Trophoblast cell (in vitro differentiated cells and primary cell): ENCODE measurements at regions not wholly inside any gene's neighbourhood (a gene's known extent, or its start where the extent isn't known, plus 50 kb on each side); places are given as distances from the start of the nearest gene placed in this dataset.

Experiments used
- DNase-seq, 2 donors: peaks; one replicate each; pipeline ENCODE4 v3.0.0-alpha.2; 2016
- H2AFZ ChIP-seq: 2 replicates; pipeline ENCODE4 v1.6.1; 2013; ENCODE audit warnings: low read length, moderate library complexity, mild to moderate bottlenecking; ENCODE audit not compliant: insufficient read depth, poor library complexity
- H2AK5ac ChIP-seq: 2 replicates; pipeline ENCODE4 v1.6.1; 2013; ENCODE audit warnings: mild to moderate bottlenecking, low read length
- H2BK120ac ChIP-seq: 2 replicates; pipeline ENCODE4 v1.6.1; 2013; ENCODE audit warnings: low read length, mild to moderate bottlenecking, moderate library complexity; ENCODE audit not compliant: insufficient read depth, poor library complexity
- H2BK12ac ChIP-seq: 2 replicates; pipeline ENCODE4 v1.6.1; 2013; ENCODE audit warnings: mild to moderate bottlenecking, low read length, moderate library complexity
- H2BK5ac ChIP-seq: 2 replicates; pipeline ENCODE4 v1.6.1; 2013; ENCODE audit warnings: low read length, low read depth, moderate library complexity, mild to moderate bottlenecking; ENCODE audit not compliant: poor library complexity
- H3K14ac ChIP-seq: 2 replicates; pipeline ENCODE4 v1.6.1; 2013; ENCODE audit warnings: mild to moderate bottlenecking, low read length
- H3K18ac ChIP-seq: 2 replicates; pipeline ENCODE4 v1.6.1; 2013; ENCODE audit warnings: mild to moderate bottlenecking, low read length
- H3K23ac ChIP-seq: 2 replicates; pipeline ENCODE4 v1.6.1; 2013; ENCODE audit warnings: low read length
- H3K27ac ChIP-seq: 2 replicates; pipeline ENCODE4 v1.5.1; 2013; ENCODE audit warnings: low read depth, mild to moderate bottlenecking, inconsistent platforms, low read length, moderate library complexity
- H3K27me3 ChIP-seq: 2 replicates; pipeline ENCODE4 v1.6.1; 2013; ENCODE audit warnings: inconsistent platforms, mild to moderate bottlenecking, low read length, moderate library complexity; ENCODE audit not compliant: insufficient read depth
- H3K36me3 ChIP-seq, 2 experiments: 1 replicate in 1 of 2; 2 replicates in 1 of 2; pipeline ENCODE4 v1.6.1; 2013; ENCODE audit warnings: low read length in 2 of 2, mild to moderate bottlenecking in 2 of 2, moderate library complexity in 1 of 2; ENCODE audit not compliant: insufficient read depth in 2 of 2, control insufficient read depth in 1 of 2
- H3K4ac ChIP-seq: 2 replicates; pipeline ENCODE4 v1.6.1; 2013; ENCODE audit warnings: low read depth, mild to moderate bottlenecking, low read length, moderate library complexity
- H3K4me1 ChIP-seq, 2 experiments: 1 replicate in 1 of 2; 2 replicates in 1 of 2; pipeline ENCODE4 v1.6.1; 2013; ENCODE audit warnings: low read length in 2 of 2, mild to moderate bottlenecking in 2 of 2, moderate library complexity in 1 of 2; ENCODE audit not compliant: insufficient read depth in 2 of 2, control insufficient read depth in 1 of 2
- H3K4me2 ChIP-seq: 2 replicates; pipeline ENCODE4 v1.6.1; 2013; ENCODE audit warnings: inconsistent platforms, mild to moderate bottlenecking, low read length, moderate library complexity
- H3K4me3 ChIP-seq: 2 replicates; pipeline ENCODE4 v1.5.1; 2013; ENCODE audit warnings: mild to moderate bottlenecking, low read depth, low read length, inconsistent platforms
- H3K79me1 ChIP-seq: one replicate; pipeline ENCODE4 v1.6.1; 2013; ENCODE audit warnings: low read length
- H3K79me2 ChIP-seq: 2 replicates; pipeline ENCODE4 v1.6.1; 2013; ENCODE audit warnings: low read length, mild to moderate bottlenecking; ENCODE audit not compliant: control insufficient read depth, insufficient read depth, poor library complexity
- H3K9ac ChIP-seq: 2 replicates; pipeline ENCODE4 v1.6.1; 2013; ENCODE audit warnings: mild to moderate bottlenecking, low read length
- H3K9me3 ChIP-seq: 2 replicates; pipeline ENCODE4 v1.6.1; 2013; ENCODE audit warnings: low read depth, mild to moderate bottlenecking, control low read depth, inconsistent platforms, low read length; ENCODE audit not compliant: insufficient read depth
- H4K12ac ChIP-seq: 2 replicates; pipeline ENCODE4 v1.6.1; 2013; ENCODE audit warnings: low read depth, mild to moderate bottlenecking, low read length, moderate library complexity
- H4K8ac ChIP-seq: 2 replicates; pipeline ENCODE4 v1.6.1; 2013; ENCODE audit warnings: low read depth, mild to moderate bottlenecking, low read length, moderate library complexity
- H4K91ac ChIP-seq: one replicate; pipeline ENCODE4 v1.6.1; 2013; ENCODE audit warnings: low read depth, mild to moderate bottlenecking, low read length, moderate library complexity
- WGBS: extraction: QIAGEN DNeasy Blood & Tissue Kit; methylation state at CpG from one replicate; pipeline ENCODE4 v1.1.7; 2013; ENCODE audit warnings: missing lambda C conversion rate; ENCODE audit not compliant: insufficient read length, insufficient coverage; ENCODE audit errors: extremely low coverage; 5-methylcytosine and 5-hydroxymethylcytosine counted together

DNA sequence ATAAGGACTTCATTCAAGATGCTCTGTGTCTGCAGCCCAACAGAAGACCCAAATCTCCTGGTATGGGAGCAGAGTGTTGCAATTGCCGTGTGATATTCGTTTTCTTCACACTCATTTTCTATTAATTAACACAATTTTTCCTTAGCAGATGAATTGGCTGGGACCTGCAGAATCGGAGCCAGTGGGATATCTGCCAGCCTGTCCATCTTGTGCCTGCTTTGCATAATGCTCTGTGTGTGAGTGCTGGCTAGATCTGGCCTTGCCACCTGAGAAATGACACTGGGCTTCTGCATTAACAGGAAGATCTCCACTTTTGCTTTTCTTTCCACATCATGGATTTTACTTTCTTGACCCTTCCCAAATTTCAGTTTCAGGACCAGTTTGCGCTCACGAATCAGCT lies 70.4 kb upstream of the GPR158 start:
- H3K27ac ChIP-seq: no peak overlapping the region
- no peaks in the 10 kb centered on the region for H3K79me2 ChIP-seq
- H3K79me1 ChIP-seq: no peaks in the 10 kb centered on the region
- no peak overlapping the region for H4K91ac ChIP-seq
- no CpG with 5 or more reads among the region's 5 CpGs for WGBS
- no peak overlapping the region for H4K8ac ChIP-seq
- no peak overlapping the region for H2AK5ac ChIP-seq
- H3K23ac ChIP-seq: no peak overlapping the region
- H3K18ac ChIP-seq: no peak overlapping the region
- no peak overlapping the region for H3K4me2 ChIP-seq
- H2BK120ac ChIP-seq: no peak overlapping the region
- H2BK12ac ChIP-seq: no peak overlapping the region
- no peaks in the 10 kb centered on the region for H3K9me3 ChIP-seq
- H3K14ac ChIP-seq: no peak overlapping the region
- no peak overlapping the region for H2BK5ac ChIP-seq
- DNase-seq: no peak
- no peaks in the 10 kb centered on the region for H3K27me3 ChIP-seq
- H3K9ac ChIP-seq: no peak overlapping the region
- no peaks in the 10 kb centered on the region for H3K36me3 ChIP-seq
- H4K12ac ChIP-seq: no peak overlapping the region
- H2AFZ ChIP-seq: no peak overlapping the region
- H3K4me1 ChIP-seq: peaks cover 3 to 6% of the 10 kb centered on the region in 2 experiments
- H3K4ac ChIP-seq: no peak overlapping the region
- no peak overlapping the region for H3K4me3 ChIP-seq

DNA sequence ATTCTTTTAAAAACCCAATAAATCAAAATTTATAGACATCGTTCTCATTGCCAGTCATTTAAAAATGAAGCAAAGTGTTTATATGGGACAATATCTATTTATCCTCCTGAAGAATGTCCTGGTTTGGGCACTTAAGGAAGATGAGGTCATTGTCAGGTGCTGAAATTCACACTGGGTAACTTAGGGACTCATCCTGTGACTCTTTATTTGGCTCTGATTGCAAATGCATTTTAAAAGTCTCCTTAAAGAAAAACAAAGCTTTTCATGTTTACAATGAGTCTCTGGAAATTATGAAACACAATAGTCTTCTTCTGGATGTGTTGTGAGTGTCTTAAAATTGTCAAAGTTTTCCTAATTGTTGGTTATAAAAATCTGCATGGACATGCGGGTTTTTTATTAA lies 69.5 kb upstream of the GPR158 start:
- H4K12ac ChIP-seq: no peak overlapping the region
- no peak overlapping the region for H3K27ac ChIP-seq
- no peak overlapping the region for H4K91ac ChIP-seq
- no peak overlapping the region for H2AK5ac ChIP-seq
- H4K8ac ChIP-seq: no peak overlapping the region
- H2AFZ ChIP-seq: no peak overlapping the region
- H3K4ac ChIP-seq: no peak overlapping the region
- H3K9me3 ChIP-seq: no peaks in the 10 kb centered on the region
- H3K4me3 ChIP-seq: no peak overlapping the region
- H3K23ac ChIP-seq: no peak overlapping the region
- H2BK12ac ChIP-seq: no peak overlapping the region
- H3K18ac ChIP-seq: no peak overlapping the region
- DNase-seq: no peak
- WGBS: no CpG with 5 or more reads among the region's 2 CpGs
- no peaks in the 10 kb centered on the region for H3K27me3 ChIP-seq
- no peak overlapping the region for H3K4me2 ChIP-seq
- no peaks in the 10 kb centered on the region for H3K79me1 ChIP-seq
- no peak overlapping the region for H3K14ac ChIP-seq
- H2BK120ac ChIP-seq: no peak overlapping the region
- H3K4me1 ChIP-seq: peaks cover 3 to 6% of the 10 kb centered on the region in 2 experiments
- no peak overlapping the region for H3K9ac ChIP-seq
- no peak overlapping the region for H2BK5ac ChIP-seq
- H3K36me3 ChIP-seq: no peaks in the 10 kb centered on the region
- no peaks in the 10 kb centered on the region for H3K79me2 ChIP-seq

DNA sequence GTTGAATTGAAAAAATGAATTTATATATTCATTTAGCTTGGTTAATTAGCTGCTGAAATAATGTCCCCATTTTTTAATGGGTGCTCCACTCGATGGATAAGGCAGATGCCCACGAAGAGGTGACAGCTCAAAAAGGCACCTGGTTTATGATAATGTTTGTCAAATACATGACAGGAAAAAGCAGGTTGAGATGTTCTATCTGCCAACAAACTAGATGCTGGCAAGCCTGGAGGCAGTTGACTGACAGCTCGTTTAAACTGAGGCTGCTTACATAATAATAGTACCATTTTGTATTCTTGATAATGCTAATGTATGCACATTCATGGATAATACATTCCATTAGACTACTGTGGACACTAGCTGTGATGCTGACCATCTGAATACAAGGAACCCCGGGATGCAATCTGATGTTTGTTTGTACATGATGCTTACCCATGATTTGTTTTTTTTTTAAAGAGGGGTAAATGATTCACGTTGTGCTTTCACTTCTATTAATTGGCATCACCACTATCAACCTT lies 69.0 kb upstream of the GPR158 start:
- no peak for DNase-seq
- H2AK5ac ChIP-seq: no peak overlapping the region
- no peak overlapping the region for H3K9ac ChIP-seq
- no peaks in the 10 kb centered on the region for H3K9me3 ChIP-seq
- H4K12ac ChIP-seq: no peak overlapping the region
- no peak overlapping the region for H3K4me2 ChIP-seq
- no peak overlapping the region for H3K23ac ChIP-seq
- H2AFZ ChIP-seq: no peak overlapping the region
- no peak overlapping the region for H3K27ac ChIP-seq
- no peaks in the 10 kb centered on the region for H3K79me2 ChIP-seq
- WGBS: no CpG with 5 or more reads among the region's 5 CpGs
- H3K79me1 ChIP-seq: no peaks in the 10 kb centered on the region
- H3K4me3 ChIP-seq: no peak overlapping the region
- no peak overlapping the region for H3K18ac ChIP-seq
- peaks cover 3 to 6% of the 10 kb centered on the region in 2 experiments for H3K4me1 ChIP-seq
- H3K4ac ChIP-seq: no peak overlapping the region
- no peaks in the 10 kb centered on the region for H3K27me3 ChIP-seq
- no peak overlapping the region for H4K91ac ChIP-seq
- H2BK12ac ChIP-seq: no peak overlapping the region
- H3K36me3 ChIP-seq: no peaks in the 10 kb centered on the region
- no peak overlapping the region for H3K14ac ChIP-seq
- no peak overlapping the region for H4K8ac ChIP-seq
- no peak overlapping the region for H2BK5ac ChIP-seq
- no peak overlapping the region for H2BK120ac ChIP-seq

DNA sequence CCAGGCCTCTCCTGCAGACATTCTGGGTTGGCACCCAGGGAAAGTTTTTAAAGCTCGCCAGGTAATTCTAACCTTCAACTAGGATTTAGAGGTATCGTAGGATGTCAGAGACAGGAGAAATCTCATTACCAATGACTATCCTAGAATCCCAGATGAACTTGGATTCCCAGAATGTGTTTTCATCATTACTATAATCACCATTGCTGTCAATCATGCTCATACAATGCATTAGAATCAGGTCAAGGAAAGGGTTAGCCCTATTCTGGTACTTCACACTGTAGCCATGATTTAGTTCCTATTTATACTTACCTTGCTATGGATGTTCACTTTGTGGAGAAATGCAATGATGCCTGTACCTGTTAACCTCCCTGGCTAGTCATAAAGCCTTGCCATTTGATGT lies 67.0 kb upstream of the GPR158 start:
- H2AFZ ChIP-seq: no peak overlapping the region
- no CpG with 5 or more reads among the region's 2 CpGs for WGBS
- no peaks in the 10 kb centered on the region for H3K79me2 ChIP-seq
- H4K91ac ChIP-seq: no peak overlapping the region
- no peak overlapping the region for H2BK120ac ChIP-seq
- no peaks in the 10 kb centered on the region for H3K79me1 ChIP-seq
- no peak overlapping the region for H4K12ac ChIP-seq
- H4K8ac ChIP-seq: no peak overlapping the region
- no peak for DNase-seq
- no peaks in the 10 kb centered on the region for H3K27me3 ChIP-seq
- H3K4me2 ChIP-seq: no peak overlapping the region
- H3K4me3 ChIP-seq: no peak overlapping the region
- H3K14ac ChIP-seq: no peak overlapping the region
- H3K36me3 ChIP-seq: no peaks in the 10 kb centered on the region
- H3K9me3 ChIP-seq: no peaks in the 10 kb centered on the region
- H3K4ac ChIP-seq: no peak overlapping the region
- H3K18ac ChIP-seq: no peak overlapping the region
- no peaks in the 10 kb centered on the region for H3K4me1 ChIP-seq
- no peak overlapping the region for H3K27ac ChIP-seq
- no peak overlapping the region for H2BK12ac ChIP-seq
- H3K9ac ChIP-seq: no peak overlapping the region
- no peak overlapping the region for H2AK5ac ChIP-seq
- no peak overlapping the region for H2BK5ac ChIP-seq
- H3K23ac ChIP-seq: no peak overlapping the region
